Fibroblast of lung (primary cell): ENCODE measurements at regions not wholly inside any gene's neighbourhood (a gene's known extent, or its start where the extent isn't known, plus 50 kb on each side); places are given as distances from the start of the nearest gene placed in this dataset.

ENCODE experiments used
- DNase-seq, 2 donors: peaks; one replicate each; pipeline versions ENCODE4 v3.0.0 to v3.0.0-alpha.2; 2010; ENCODE audit warnings: low read depth in 2 of 2
- H2AFZ ChIP-seq: 2 replicates; pipeline ENCODE4 v1.5.1; 2012; ENCODE audit warnings: low read length, control low read depth, inconsistent platforms
- H3K27ac ChIP-seq: 2 replicates; pipeline ENCODE4 v1.5.1; 2011; ENCODE audit warnings: low read length, control low read depth; ENCODE audit not compliant: insufficient read depth
- H3K27me3 ChIP-seq: 2 replicates; pipeline ENCODE4 v1.5.1; 2011; ENCODE audit warnings: mild to moderate bottlenecking, low read length; ENCODE audit not compliant: control insufficient read depth, insufficient read depth
- H3K36me3 ChIP-seq: 2 replicates; pipeline ENCODE4 v1.5.1; 2011; ENCODE audit warnings: low read length; ENCODE audit not compliant: control insufficient read depth, insufficient read depth
- H3K4me1 ChIP-seq: 2 replicates; pipeline ENCODE4 v1.5.1; 2011; ENCODE audit warnings: low read length; ENCODE audit not compliant: control insufficient read depth, insufficient read depth; ENCODE audit errors: extremely low read depth
- H3K4me2 ChIP-seq: 2 replicates; pipeline ENCODE4 v1.5.1; 2011; ENCODE audit warnings: low read length, control low read depth; ENCODE audit not compliant: insufficient read depth; ENCODE audit errors: extremely low read depth
- H3K4me3 ChIP-seq, 4 experiments: fragments of 200-600 bp in 1 of 4; sonication (generic) in 1 of 4; replicated peaks in 1 of 4; 2 replicates each; pipeline ENCODE4 v1.5.1; 2011 to 2016; ENCODE audit warnings: low read length in 4 of 4, low read depth in 3 of 4, mild to moderate bottlenecking in 3 of 4, control low read depth in 2 of 4, inconsistent platforms in 1 of 4, mixed read lengths in 1 of 4; ENCODE audit not compliant: insufficient read depth in 1 of 4; ENCODE audit errors: control extremely low read depth in 1 of 4
- H3K79me2 ChIP-seq: 2 replicates; pipeline ENCODE4 v1.5.1; 2012; ENCODE audit warnings: mild to moderate bottlenecking, low read length, inconsistent platforms; ENCODE audit not compliant: control insufficient read depth, insufficient read depth
- H3K9ac ChIP-seq: 2 replicates; pipeline ENCODE4 v1.5.1; 2011; ENCODE audit warnings: mild to moderate bottlenecking, low read length, control low read depth; ENCODE audit not compliant: insufficient read depth
- H3K9me3 ChIP-seq: 2 replicates; pipeline ENCODE4 v1.5.1; 2012; ENCODE audit warnings: low read depth, low read length; ENCODE audit not compliant: control insufficient read depth, insufficient read depth
- H4K20me1 ChIP-seq: 2 replicates; pipeline ENCODE4 v1.5.1; 2011; ENCODE audit warnings: low read length; ENCODE audit not compliant: control insufficient read depth, insufficient read depth; ENCODE audit errors: extremely low read depth
- CTCF ChIP-seq, 2 donors: IDR thresholded peaks in 1 of 2; conservative IDR thresholded peaks in 1 of 2; 1 replicate in 1 of 2; 2 replicates in 1 of 2; pipeline ENCODE4 v1.5.1; 2011 to 2012; ENCODE audit warnings: low read length in 2 of 2, control low read depth in 1 of 2, inconsistent platforms in 1 of 2, low read depth in 1 of 2, mild to moderate bottlenecking in 1 of 2
- EZH2 ChIP-seq: IDR thresholded peaks from 2 replicates; pipeline ENCODE4 v1.5.1; 2012; ENCODE audit warnings: low read length, control low read depth, mild to moderate bottlenecking; ENCODE audit errors: missing control alignments

- Histone ChIP-seq H3K4me1 (no peaks in the 10 kb centered on the region), H2AFZ (no peak overlapping the region), H3K36me3 (no peaks in the 10 kb centered on the region), H3K79me2 (no peaks in the 10 kb centered on the region), H3K4me2 (no peak overlapping the region), H3K27me3 (no peaks in the 10 kb centered on the region), H3K4me3 (no peak overlapping the region), H3K9ac (no peak overlapping the region), H3K9me3 (no peaks in the 10 kb centered on the region), H3K27ac (no peak overlapping the region), H4K20me1 (no peaks in the 10 kb centered on the region)
- TF ChIP-seq CTCF (conservative IDR thresholded peaks at IDR 0.05 in 1 of 2, IDR thresholded peaks at IDR 0.05 in 1 of 2; ENCODE audit: low read depth in 1 of 2, low read length in 2 of 2): no peak
- TF ChIP-seq EZH2: no peak
- no peak for DNase-seq
Observed at GRCh38 chr7:136709876-136710275, 158.6 kb upstream of the CHRM2 start.

GRCh38 chr7:136702913-136703312 lies 165.5 kb upstream of the CHRM2 start:
- H3K79me2 ChIP-seq: no peaks in the 10 kb centered on the region
- no peaks in the 10 kb centered on the region for H3K36me3 ChIP-seq
- no peak for DNase-seq
- H3K27ac ChIP-seq: no peak overlapping the region
- H3K9ac ChIP-seq: no peak overlapping the region
- H4K20me1 ChIP-seq: no peaks in the 10 kb centered on the region
- H2AFZ ChIP-seq: no peak overlapping the region
- no peaks in the 10 kb centered on the region for H3K4me1 ChIP-seq
- no peak overlapping the region for H3K4me2 ChIP-seq
- H3K4me3 ChIP-seq: no peak overlapping the region
- TF ChIP-seq EZH2 (no peak), CTCF (conservative IDR thresholded peaks at IDR 0.05 in 1 of 2, IDR thresholded peaks at IDR 0.05 in 1 of 2; ENCODE audit: low read depth in 1 of 2, low read length in 2 of 2) (no peak)
- no peaks in the 10 kb centered on the region for H3K27me3 ChIP-seq
- H3K9me3 ChIP-seq: no peaks in the 10 kb centered on the region

- TF ChIP-seq EZH2: no peak
- Histone ChIP-seq H4K20me1 (no peaks in the 10 kb centered on the region), H2AFZ (no peak overlapping the region), H3K9me3 (no peaks in the 10 kb centered on the region), H3K36me3 (no peaks in the 10 kb centered on the region), H3K27ac (no peak overlapping the region), H3K27me3 (no peaks in the 10 kb centered on the region), H3K4me2 (no peak overlapping the region), H3K79me2 (no peaks in the 10 kb centered on the region), H3K9ac (no peak overlapping the region), H3K4me1 (no peaks in the 10 kb centered on the region), H3K4me3 (no peak overlapping the region)
- DNase-seq: no peak
Observed at GRCh38 chr7:136698977-136699376, 169.5 kb upstream of the CHRM2 start.
